IPS-11a (cell line): ENCODE measurements at regions not wholly inside any gene's neighbourhood (a gene's known extent, or its start where the extent isn't known, plus 50 kb on each side); places are given as distances from the start of the nearest gene placed in this dataset.

ENCODE experiments used
- H3K4me3 ChIP-seq: one replicate; pipeline ENCODE4 v1.5.1; 2013; ENCODE audit warnings: low read depth, low read length, control low read depth

- no peak overlapping the region for H3K4me3 ChIP-seq
Observed at GRCh38 chr15:46682969-46683791, 1034.1 kb upstream of the SEMA6D start.

GRCh38 chr15:46685096-46685495, 1032.2 kb upstream of the SEMA6D start:
- H3K4me3 ChIP-seq = no peak overlapping the region

DNA sequence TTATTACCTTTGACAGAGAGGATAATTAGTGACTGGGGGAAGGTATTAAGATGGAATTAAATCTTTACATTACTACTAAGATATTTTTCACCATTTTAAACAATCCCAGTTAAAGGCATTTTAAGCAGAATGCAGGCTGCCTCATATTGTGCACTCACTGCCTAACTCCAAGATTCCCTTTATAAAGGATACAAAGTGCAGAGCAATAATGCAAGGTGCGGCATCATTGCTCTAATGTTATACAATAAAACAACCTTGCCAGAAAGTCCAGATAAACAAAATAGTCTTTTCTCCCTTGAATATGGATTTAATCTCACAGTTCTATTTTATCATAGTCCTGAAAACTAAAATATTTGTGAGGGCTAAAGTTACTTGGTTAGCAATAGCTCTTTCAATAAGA, 1031.6 kb upstream of the SEMA6D start:
- H3K4me3 ChIP-seq = no peak overlapping the region

- no peak overlapping the region for H3K4me3 ChIP-seq
Observed at GRCh38 chr15:46696281-46696680, 1021.0 kb upstream of the SEMA6D start.

DNA sequence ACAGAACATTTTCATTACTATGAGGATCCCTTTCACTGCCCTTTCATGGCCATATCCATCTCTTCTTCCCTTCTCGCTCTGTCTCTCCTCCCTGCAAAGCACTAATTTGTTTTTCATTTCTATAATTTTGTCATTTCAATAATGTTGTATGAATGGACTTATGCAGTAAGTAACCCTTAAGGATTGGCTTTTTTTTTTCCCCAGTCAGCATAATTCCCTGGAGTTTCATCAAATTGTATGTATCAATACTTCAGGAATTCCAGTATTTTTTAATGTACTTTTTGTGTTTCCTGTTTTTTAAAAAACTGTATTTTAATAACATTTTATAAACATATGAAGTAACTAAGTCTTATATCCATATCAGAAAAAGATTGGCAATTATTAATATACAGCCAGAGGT, 1016.0 kb upstream of the SEMA6D start:
- H3K4me3 ChIP-seq = no peak overlapping the region

- H3K4me3 ChIP-seq = no peak overlapping the region
Observed at GRCh38 chr15:46701896-46702295, 1015.4 kb upstream of the SEMA6D start.

DNA sequence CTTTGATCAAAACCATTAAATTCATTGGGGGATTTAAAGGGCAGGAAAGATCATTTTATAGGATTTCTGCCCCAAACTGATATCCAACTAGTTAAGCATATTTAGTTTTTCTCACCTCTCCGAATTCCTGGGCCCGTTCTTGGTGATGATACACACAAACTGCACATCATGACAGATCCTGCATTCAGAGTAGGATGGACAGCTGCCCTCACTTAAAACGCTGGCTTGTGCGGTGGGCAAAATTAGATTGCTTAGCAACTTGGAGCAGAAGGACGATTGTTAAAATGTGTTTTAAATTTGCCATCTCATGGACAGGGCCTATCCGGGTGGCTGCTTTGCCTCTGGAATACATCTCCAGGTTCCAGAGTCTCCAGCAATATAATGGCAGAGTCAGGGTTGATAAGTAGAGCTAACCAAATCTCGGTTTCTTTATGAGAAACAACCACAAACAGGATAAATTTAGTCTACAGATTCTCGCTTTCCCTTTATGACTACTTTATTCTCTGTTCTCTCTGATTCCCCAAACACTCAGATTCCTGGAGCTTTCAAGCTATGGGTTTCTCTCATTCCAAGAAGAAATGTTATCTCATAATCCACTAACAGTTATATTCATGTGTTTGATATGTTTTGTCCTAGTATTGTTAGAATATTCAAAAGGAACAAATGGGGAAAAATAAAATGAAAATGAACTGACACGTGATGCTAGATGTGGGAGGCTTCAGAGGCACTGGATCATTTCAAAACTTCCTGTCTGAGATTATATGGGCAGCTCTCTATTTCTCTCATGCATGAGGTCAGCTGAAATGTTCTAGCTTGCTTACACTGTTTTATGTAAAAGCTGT, 1014.1 kb upstream of the SEMA6D start:
- H3K4me3 ChIP-seq = no peak overlapping the region

DNA sequence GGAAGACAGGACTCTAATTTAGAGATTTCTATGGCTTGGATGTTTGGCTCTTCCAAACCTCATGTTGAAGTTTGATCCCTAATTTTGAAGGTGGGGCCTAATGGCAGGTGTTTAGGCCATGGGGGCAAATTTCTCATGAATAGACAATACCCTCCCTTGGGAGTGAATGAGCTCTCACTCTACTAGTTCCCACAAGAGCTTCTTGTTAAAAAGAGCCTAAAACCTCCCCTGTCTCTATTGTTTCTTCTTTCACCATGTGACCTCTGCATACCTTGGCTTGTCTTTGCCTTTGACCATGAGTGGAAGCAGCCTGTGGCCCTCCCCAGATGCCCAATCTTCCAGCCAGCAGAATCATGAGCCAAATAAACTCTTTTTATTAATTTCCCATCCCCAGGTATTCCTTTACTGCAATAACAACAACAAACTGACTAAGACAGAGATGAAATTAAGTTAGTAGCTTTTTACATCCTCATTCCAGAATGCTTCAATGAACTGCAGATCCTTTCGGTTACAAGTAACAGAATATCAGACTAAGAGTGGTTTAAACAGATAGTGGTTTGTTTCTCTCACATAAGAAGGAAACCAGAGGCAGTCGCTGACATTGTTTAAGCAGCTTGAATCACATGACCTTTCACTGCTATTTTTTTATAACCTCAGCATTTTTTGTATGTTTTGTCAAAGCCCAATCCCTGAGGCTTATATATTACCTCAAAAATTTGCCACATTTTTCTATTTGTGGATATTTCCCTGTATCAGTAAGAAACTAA, 1013.3 kb upstream of the SEMA6D start:
- no peak overlapping the region for H3K4me3 ChIP-seq

DNA sequence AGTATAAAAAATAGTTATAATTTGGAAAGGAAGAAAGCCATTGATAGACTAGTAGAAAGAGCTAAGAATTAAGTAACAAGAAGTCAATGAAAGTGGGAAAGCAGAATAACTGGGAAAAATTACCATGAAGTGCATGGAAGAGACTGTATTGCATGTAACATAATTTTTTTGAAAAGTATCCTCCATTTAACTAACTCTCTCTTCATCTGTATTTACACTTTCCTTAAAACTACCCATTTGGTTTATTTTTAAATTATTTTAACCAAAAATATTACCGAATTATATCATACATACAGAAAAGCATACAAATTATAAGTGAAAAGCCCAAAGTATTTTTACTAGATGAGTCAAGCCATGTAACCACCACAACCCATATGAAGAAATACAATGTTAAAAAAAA, 1009.9 kb upstream of the SEMA6D start:
- no peak overlapping the region for H3K4me3 ChIP-seq

DNA sequence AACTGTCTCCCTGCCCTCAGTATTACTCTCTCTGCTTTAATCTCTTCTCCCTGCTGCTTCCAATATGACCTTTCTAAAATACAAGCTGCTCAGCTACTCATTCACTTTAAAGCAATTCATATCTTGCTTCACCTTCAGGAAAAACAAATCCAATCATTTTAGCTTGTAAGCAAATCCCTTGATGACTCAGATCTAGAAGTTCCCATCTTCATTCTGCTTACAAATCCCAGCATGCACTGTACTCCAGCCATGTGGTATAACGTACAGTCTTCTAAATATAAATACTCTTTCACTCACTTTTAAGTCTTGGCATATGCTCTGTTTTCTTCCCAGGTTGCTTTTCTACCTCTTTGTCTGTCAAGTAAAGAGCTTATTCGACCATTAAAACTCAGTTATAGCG, 1009.1 kb upstream of the SEMA6D start:
- H3K4me3 ChIP-seq = no peak overlapping the region

GRCh38 chr15:46709460-46710083, 1007.7 kb upstream of the SEMA6D start:
- no peak overlapping the region for H3K4me3 ChIP-seq

DNA sequence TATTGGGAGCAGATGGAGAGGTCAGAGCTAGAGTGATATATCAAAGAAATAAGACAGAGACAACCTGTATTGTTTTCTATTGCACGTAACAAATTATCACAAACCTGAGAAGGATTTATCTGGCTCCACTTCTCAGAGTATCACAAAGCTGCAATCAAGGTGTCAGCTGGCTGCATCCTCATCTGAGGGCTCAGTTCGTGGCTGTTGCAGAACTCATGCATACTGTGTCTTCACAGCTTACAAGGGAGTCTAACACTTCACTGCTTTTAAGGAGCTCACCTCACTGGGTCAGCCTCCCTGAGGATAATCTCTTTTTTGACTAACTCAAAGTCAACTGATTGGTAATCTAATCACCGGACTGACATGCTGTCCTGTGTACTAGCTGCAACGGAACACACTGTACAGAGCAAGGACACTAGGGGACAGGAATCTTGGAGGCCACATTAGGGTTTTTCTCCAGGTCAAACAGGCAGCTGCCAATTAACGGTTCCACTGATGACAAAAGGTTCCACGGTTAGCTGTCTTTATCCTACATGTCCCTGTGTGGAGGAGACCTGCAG, 1006.8 kb upstream of the SEMA6D start:
- no peak overlapping the region for H3K4me3 ChIP-seq

DNA sequence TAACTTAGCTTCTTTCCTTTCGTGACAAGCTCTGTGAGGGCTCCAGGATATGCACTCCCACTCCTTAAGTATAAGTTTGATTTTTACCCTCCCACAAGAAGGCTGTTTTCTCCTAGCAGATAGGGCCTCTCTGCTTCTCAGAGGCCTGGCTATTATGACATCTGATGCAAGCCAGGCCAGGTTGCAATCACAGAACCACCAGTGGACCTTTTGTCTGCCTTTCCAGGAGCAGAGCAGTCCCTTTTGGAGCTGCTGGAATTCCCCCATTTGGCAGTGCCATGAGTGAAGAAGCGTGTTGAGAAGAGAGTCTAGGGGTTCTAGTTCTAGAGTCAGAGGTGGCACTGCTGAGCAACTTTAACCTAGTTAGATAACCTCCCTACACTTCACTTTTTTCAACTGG, 1004.3 kb upstream of the SEMA6D start:
- H3K4me3 ChIP-seq = no peak overlapping the region

DNA sequence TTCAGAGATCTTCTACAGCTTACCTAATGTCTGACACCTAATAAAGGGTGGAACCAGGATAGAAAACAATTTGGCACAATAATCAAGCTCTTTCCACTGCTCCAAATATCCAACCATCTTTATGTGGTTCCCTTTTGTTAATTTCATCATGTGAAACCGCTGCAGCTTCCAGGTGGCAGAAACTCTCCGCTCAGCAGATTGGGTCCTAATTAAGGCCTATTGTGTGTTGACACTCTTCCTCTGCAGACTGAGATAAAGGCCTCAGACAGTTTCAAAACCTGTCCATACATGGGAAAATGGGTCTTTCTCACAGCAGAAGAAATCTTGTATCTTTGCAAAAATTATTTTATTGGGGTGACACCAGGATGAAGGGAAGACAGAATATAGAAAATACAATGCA, 1002.4 kb upstream of the SEMA6D start:
- no peak overlapping the region for H3K4me3 ChIP-seq

DNA sequence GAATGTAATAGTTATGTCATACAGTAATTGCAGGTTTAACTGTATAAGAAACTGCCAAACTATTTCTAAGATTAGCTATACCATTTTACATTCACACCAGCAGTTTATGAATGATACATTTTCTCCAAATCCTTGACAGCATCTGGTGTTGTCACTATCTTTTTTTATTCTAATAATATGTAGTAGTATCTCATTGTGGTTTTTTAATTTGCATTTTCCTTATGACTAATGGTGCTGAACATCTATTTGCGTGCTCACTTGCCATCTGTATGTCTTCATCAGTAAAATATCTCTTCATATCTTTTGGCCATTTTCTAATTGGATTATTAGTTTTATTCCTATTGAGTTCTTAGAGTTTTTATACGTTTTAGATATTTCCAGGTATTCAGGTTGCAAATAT, 994.0 kb upstream of the SEMA6D start:
- H3K4me3 ChIP-seq = no peak overlapping the region

GRCh38 chr15:46732060-46732459, 985.2 kb upstream of the SEMA6D start:
- H3K4me3 ChIP-seq = no peak overlapping the region

- H3K4me3 ChIP-seq = no peak overlapping the region
Observed at GRCh38 chr15:46735115-46735514, 982.2 kb upstream of the SEMA6D start.

DNA sequence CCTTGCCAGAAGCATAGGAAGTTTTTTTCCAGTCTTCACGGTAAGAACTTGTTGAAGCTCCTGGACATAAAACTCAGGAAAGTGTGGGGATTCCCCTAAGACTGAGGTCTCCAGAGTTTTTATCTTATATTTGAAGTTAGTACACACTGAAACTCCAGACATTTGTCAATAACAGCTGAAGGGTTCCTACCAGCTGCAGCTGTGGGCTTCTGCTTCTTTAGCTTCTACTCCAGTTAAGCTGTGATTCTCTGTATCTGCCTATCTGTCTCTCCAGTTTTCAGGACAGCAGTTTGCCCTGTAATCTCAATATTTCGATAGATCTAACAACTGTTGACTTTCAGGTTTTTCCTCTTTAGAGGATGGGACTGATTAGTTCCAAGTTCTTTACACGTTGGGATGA, 966.0 kb upstream of the SEMA6D start:
- no peak overlapping the region for H3K4me3 ChIP-seq

- no peak overlapping the region for H3K4me3 ChIP-seq
Observed at GRCh38 chr15:46753946-46754345, 963.4 kb upstream of the SEMA6D start.

- no peak overlapping the region for H3K4me3 ChIP-seq
Observed at GRCh38 chr15:46763091-46763490, 954.2 kb upstream of the SEMA6D start.

GRCh38 chr15:46764851-46765250, 952.5 kb upstream of the SEMA6D start:
- H3K4me3 ChIP-seq = no peak overlapping the region
